ENCODE measurements at regions not wholly inside any gene's neighbourhood (a gene's known extent, or its start where the extent isn't known, plus 50 kb on each side); places are given as distances from the start of the nearest gene placed in this dataset.

GRCh38 chr22:49458708-49459099, 369.0 kb downstream of the BRD1 start:
- H3K4me3 ChIP-seq, result no peak overlapping the region
- TF ChIP-seq CTCF (IDR thresholded peaks at IDR 0.05; ENCODE audit: low read depth, low read length), result no peak
- no peaks in the 10 kb centered on the region for H3K27me3 ChIP-seq
- H3K4me1 ChIP-seq (ENCODE audit: low read depth), result no peaks in the 10 kb centered on the region
- no peaks in the 10 kb centered on the region for H3K9me3 ChIP-seq (ENCODE audit: low read depth)
- no peak for DNase-seq (ENCODE audit: low read depth in 1 of 2, low spot score in 1 of 2)
- H3K36me3 ChIP-seq, result no peaks in the 10 kb centered on the region
- H3K27ac ChIP-seq, result no peak overlapping the region

DNA sequence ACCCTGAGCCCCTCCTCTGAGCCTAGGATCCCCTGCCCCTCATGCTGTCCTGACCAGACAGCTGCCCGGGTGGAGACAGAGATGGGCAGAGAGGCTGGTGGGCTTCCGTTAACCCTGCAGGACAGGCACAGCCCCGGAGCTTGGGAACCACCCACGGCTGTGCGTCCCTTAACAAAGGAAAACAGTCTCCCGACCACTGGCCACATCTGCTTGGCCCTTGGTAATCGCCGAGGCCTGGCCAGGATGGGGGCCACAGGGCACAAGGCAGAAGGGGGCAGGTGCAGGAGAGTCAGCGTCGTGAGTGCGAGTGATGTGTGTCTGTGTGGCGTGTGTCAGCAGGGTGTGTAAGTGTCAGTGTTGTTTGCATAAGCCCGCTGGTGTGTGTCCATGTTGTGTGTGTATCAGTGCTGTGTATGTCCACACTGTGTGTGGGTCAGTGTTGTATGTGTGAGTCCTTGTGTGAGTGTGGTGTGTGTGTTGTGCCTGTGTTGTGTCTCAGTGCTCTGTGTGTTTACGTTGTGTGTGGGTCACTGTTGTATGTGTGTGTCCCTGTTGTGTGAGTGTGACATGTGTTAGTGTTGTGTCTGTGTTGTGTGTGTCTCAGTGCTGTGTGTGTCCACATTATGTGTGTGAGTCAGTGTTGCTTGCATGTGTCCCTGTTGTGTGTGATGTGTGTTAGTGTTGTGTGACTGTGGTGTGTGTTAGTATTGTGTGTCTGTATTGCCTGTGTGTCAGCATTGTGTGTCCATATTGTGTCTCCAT, 369.5 kb downstream of the BRD1 start:
- no peaks in the 10 kb centered on the region for H3K9me3 ChIP-seq (ENCODE audit: low read depth)
- H3K4me1 ChIP-seq (ENCODE audit: low read depth), result no peaks in the 10 kb centered on the region
- no peaks in the 10 kb centered on the region for H3K27me3 ChIP-seq
- TF ChIP-seq CTCF (IDR thresholded peaks at IDR 0.05; ENCODE audit: low read depth, low read length), result no peak
- H3K36me3 ChIP-seq, result no peaks in the 10 kb centered on the region
- H3K27ac ChIP-seq, result no peak overlapping the region
- DNase-seq (ENCODE audit: low read depth in 1 of 2, low spot score in 1 of 2), result no peak
- H3K4me3 ChIP-seq, result no peak overlapping the region

GRCh38 chr22:49457146-49457545, 370.5 kb downstream of the BRD1 start:
- H3K9me3 ChIP-seq (ENCODE audit: low read depth), result no peaks in the 10 kb centered on the region
- no peak overlapping the region for H3K4me3 ChIP-seq
- no peaks in the 10 kb centered on the region for H3K36me3 ChIP-seq
- no peaks in the 10 kb centered on the region for H3K4me1 ChIP-seq (ENCODE audit: low read depth)
- H3K27ac ChIP-seq, result no peak overlapping the region
- no peak for DNase-seq (ENCODE audit: low read depth in 1 of 2, low spot score in 1 of 2)
- H3K27me3 ChIP-seq, result no peaks in the 10 kb centered on the region
- no peak for TF ChIP-seq CTCF (IDR thresholded peaks at IDR 0.05; ENCODE audit: low read depth, low read length)

- no peak for TF ChIP-seq CTCF (IDR thresholded peaks at IDR 0.05; ENCODE audit: low read depth, low read length)
- no peaks in the 10 kb centered on the region for H3K36me3 ChIP-seq
- H3K27me3 ChIP-seq, result peaks cover 2% of the 10 kb centered on the region
- no peak overlapping the region for H3K27ac ChIP-seq
- H3K9me3 ChIP-seq (ENCODE audit: low read depth), result no peaks in the 10 kb centered on the region
- peaks cover 4% of the 10 kb centered on the region for H3K4me1 ChIP-seq (ENCODE audit: low read depth)
- H3K4me3 ChIP-seq, result no peak overlapping the region
- no peak for DNase-seq (ENCODE audit: low read depth in 1 of 2, low spot score in 1 of 2)
These were observed 372.1 kb downstream of the BRD1 start for GRCh38 chr22:49455595-49455994.

DNA sequence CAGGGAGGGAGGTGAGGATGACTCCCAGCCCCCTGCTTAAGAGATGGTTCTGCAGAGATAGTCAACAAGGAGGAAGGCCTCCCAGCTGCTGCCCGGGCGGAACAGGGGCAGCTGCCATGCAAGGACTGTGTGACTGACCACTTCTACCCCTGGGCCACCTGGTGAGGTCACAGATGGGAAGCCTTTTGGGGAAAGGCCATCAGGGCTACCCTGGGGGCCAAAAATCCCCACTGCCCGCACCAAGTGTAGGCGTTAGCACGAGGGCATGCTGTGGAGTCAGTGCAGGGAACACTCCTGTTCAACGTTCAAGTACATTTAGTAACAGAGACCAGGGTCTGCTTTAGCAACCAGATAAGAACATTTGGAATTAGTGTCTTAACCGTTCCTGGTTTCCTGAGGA, 372.9 kb downstream of the BRD1 start:
- no peak overlapping the region for H3K4me3 ChIP-seq
- no peak overlapping the region for H3K27ac ChIP-seq
- DNase-seq (ENCODE audit: low read depth in 1 of 2, low spot score in 1 of 2), result no peak
- no peaks in the 10 kb centered on the region for H3K9me3 ChIP-seq (ENCODE audit: low read depth)
- no peak for TF ChIP-seq CTCF (IDR thresholded peaks at IDR 0.05; ENCODE audit: low read depth, low read length)
- peaks cover 6% of the 10 kb centered on the region for H3K27me3 ChIP-seq
- H3K36me3 ChIP-seq, result no peaks in the 10 kb centered on the region
- H3K4me1 ChIP-seq (ENCODE audit: low read depth), result peaks cover 6% of the 10 kb centered on the region
